NCI-H526 (cell line): ENCODE measurements at regions not wholly inside any gene's neighbourhood (a gene's known extent, or its start where the extent isn't known, plus 50 kb on each side); places are given as distances from the start of the nearest gene placed in this dataset.

Experiments
- DNase-seq, 2 experiments: peaks; one replicate each; lab custom pipeline; 2025; lab: John Stamatoyannopoulos, UW

DNA sequence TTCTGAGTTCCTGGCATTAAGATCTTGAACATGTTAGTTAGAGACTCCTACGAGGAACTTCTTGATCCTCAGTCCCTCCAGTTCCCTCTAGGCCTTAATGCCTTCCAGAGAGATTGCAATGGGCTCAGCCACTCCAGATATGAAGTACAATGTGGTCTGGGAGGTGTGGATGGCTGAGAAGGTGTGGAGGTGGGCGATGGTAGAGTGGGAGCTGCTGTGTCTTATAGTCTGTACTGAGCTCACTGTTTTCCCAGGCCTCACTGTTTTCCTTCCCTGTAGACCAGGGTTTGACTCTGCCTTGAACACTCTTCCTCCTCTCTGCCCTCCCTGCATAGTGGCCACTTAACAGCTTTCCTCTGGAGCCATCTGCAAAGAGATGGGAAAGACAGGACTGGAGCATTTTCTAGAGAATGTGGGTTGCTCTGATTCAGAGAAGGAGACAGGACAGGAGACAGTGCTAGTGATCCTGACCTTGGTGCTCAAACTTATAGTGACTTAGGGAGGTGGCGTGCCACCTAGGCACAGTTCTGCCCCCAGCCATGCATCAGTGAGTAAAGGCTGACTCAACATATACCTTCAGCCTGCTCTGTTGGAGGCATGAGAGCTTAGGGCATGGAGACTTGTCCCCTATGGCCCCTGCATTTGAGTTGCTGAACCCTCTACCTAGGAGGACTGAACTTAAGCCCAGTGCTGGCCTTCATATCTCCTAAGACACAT, 129.7 kb downstream of the TDRD15 start:
- DNase-seq = no peak

DNA sequence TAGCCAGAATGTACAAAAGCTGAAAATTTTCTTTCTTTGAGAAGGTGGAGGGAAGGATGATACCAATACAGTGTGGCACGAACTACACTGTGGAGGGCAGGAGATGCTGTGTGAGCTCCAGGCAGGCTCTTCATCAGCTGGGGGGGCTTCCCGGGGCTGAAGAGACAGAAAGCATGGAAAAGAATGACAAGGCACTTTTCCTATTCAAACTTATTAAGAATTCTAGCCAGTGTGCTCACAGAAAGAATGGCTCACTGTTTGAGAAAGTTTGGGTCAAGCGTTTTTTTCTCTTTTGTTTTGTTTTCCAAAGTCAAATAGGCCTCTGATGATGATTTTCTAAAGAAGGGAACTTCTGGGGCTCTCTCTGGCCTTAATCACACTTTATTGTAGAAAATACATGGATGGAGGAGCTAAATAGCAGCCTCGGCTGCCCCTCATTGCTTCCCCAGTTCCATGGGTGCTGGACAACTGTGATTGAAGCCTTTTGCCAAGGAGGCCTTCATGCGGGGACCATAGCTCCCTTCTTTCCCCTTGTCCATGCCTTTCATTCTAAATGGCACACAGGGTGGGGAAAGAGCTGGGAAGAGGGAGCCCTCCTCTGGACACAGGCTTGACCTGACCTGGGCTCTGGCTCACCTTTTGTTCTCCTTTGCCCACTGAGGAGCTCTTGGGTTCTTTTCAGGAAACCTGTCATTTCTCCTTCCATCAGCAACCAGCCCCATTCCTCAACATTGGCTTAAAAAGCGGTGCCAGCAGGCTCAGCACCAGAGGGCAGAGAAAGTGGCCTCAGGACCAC, 130.6 kb downstream of the TDRD15 start:
- DNase-seq = no peak

DNA sequence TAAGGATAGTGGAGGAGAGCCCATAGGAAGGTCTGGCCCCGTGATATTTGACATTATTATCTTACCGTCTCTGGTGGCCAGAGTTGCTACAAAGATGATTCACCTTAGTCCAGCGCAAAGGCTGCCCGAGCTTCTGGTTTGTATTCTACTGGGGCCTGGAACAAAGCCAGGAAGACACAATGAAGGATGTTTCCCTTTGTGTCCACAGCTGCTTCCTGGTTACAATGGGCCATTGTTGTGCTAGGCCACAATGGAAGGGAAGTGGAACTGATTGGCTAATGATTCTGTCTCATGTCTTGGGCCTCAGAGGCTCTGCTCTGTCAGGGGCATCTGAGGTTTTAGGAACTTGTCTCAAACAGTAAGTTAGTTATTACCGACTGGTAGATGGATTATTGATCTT, 132.2 kb downstream of the TDRD15 start:
- peak; percentile 5 to 43 for DNase-seq

DNA sequence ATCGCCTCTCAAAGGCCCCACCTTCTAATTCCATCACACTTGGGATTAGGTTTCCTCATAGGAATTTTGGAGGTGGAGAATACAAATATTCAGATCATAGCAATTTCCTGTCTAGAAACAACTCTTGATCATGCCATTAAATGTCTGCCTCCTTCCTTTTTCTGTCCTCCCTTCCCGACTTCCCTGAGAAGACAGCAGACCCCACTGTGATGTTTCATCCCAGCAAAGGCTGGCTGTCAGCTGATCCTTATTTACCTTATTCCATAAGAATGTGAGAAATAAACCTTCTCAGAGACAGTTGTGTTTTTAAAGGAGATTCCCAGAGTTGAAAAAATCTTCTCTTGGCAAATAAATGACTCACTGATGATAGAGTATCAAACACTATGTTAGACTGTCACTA, 133.9 kb downstream of the TDRD15 start:
- no peak for DNase-seq

DNA sequence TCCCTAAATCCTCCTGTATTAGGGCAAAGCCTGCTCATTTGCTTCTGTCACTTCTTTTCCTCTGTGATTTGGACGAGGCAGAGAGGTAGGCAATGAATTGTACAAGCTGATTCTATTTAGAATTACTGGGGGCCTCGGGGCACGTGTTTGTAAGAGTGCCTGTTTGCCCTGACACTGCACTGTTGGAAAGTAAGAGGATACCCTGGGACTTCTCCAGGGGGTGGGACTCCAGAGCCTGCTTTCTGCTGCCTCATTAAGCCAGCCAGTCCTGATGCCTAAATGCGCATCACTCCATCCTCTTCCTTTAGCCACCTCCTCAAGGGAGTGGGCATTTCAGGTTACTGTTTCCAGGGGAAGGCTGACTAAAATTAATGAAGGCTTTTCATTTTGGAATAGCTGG, 134.3 kb downstream of the TDRD15 start:
- no peak for DNase-seq

DNA sequence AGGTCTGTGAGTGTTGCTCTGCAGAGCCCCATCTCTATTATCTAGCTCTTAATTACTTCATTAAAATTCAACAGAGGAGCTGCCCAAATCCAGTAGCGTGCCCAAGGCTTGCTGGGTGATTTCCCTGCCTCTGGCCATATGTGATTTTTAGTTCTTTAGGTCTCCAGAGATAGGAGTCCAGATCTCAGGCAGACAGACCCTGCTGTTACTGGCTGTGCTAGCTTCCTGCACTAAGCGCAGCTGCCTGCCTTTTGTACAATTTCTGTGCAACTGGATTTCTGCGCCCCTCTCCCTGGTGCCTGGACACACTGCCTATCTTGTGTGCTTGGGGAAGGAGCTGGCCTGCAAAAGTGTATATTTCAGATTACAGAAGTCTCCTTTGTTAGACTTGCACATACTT, 136.5 kb downstream of the TDRD15 start:
- no peak for DNase-seq

GRCh38 chr2:21261591-21261990, 137.8 kb downstream of the TDRD15 start:
- no peak for DNase-seq

GRCh38 chr2:21262426-21262940, 138.7 kb downstream of the TDRD15 start:
- no peak for DNase-seq

GRCh38 chr2:21263622-21264021, 139.9 kb downstream of the TDRD15 start:
- peak; percentile 2 to 20 for DNase-seq

GRCh38 chr2:21265752-21266151, 142.0 kb downstream of the TDRD15 start:
- no peak for DNase-seq

DNA sequence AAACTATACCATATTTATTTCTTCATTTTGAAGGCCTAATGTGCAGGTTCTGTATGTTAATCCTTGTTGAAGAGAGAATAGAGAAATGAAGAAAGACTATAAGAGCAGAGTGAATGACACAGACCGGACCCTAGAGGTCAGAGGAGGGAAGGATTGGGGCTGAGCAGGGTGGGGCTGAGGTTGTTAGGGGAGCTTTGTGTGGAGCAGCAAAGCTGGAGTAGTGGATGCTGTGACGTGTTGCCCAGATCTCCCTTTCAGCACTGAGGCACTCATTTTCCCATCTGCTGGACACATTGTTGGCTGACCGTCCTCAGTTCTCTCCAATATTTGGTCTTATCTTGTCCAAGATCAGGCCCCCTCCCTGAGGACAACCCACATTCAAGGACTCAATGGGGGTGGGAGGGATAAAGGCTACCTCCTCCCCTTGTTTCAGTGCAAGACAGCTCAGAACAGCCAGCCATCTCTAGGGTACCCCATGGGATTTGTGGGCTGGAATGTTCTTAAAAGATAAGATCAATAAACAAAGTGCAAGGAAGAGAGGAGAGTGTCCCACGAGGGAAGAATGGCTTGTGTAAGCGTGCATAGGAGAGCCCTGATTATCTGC, 143.6 kb downstream of the TDRD15 start:
- no peak for DNase-seq

- no peak for DNase-seq
Measured at GRCh38 chr2:21268197-21268877, 144.6 kb downstream of the TDRD15 start.

GRCh38 chr2:21268878-21269224, 145.1 kb downstream of the TDRD15 start:
- DNase-seq = no peak

GRCh38 chr2:21269382-21269781, 145.6 kb downstream of the TDRD15 start:
- DNase-seq = no peak

- no peak for DNase-seq
Measured at GRCh38 chr2:21270083-21270491, 146.3 kb downstream of the TDRD15 start.

GRCh38 chr2:21270708-21271122, 146.9 kb downstream of the TDRD15 start:
- no peak for DNase-seq

- DNase-seq = no peak
Measured at GRCh38 chr2:21276163-21276562, 152.4 kb downstream of the TDRD15 start.

- no peak for DNase-seq
Measured at GRCh38 chr2:21277068-21278056, 153.6 kb downstream of the TDRD15 start.

- no peak for DNase-seq
Measured at GRCh38 chr2:21279525-21279924, 155.8 kb downstream of the TDRD15 start.

DNA sequence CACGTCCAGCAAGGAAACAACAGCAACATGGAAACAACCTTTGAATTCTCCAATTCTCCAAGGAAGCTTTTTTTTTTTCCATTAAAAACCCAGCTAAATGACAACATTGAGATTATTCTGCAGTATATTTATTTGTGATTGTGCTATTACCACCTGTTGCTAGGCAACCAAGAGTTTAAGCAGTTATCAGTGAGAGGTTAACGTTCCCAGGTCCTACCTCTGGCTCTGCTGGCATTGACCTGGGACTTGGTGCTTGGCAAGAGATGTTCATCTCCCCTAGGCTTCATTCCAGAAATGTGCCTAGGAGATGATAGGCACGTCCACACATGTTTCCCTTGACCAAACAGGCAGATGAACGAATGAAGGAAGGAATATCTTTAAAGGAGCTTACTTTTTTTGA, 157.0 kb downstream of the TDRD15 start:
- no peak for DNase-seq

GRCh38 chr2:21281384-21281783, 157.6 kb downstream of the TDRD15 start:
- DNase-seq = no peak
